GM11168 (cell line): ENCODE measurements at regions not wholly inside any gene's neighbourhood (a gene's known extent, or its start where the extent isn't known, plus 50 kb on each side); places are given as distances from the start of the nearest gene placed in this dataset.

ENCODE experiments used
- in situ Hi-C: fragments of 300-500 bp; cut with MboI; formaldehyde crosslinking; loops from one replicate; pipeline ENCODE4 v1.12.0; 2022; ENCODE audit warnings: low sequenced_read_pairs; ENCODE audit not compliant: unreplicated experiment

DNA sequence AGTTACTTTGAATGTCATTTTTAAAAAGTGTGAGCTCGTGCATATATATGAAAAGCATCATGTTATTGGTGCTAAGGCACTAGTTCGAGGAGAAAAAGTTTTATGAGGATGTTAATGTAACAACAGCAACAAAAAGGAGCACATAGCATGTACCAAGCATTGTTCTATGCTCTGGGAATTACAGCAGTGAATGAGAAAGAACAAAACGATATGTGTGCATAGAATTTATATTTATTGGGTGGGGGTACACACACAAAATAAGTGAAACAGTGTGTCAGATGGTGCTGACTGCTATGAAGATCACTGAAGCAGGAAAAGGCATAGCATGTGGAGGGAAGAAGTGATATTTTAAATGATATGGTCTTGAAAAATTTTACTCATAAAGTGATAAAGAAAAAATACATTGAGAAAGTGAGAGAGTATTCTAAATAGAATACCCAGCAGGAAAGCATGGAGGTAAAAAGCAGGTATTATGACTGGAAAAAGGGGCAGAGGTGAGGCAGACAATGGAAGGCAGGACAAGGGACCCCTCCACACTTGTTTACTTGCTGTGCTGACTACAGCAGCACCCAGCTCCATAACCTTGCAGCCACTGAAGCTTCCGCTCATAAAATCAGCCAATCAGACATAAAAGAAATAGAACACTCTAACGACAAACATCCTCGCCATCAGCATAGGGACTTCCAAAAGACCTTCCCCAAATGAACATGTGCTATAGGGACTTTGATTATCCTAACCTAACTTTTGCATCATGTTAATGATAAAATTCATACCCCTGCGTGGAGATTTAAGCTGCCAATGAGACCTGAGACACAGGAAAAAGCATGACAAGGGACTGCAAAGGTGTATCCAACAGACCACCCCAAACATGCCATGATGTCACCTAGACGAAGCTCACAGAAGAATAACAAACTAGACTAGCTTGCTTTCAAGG is 119.9 kb downstream of the HFE start:
- in situ Hi-C loops: loop anchor here (25.0 kb wide), 1 partner anchor 930 kb away; a partner anchor contains a TSS

- in situ Hi-C loops: loop anchor here (25.0 kb wide), 1 partner anchor 925 kb away; a partner anchor contains a TSS
These were observed 124.7 kb downstream of the HFE start for GRCh38 chr6:26211963-26212362.

DNA sequence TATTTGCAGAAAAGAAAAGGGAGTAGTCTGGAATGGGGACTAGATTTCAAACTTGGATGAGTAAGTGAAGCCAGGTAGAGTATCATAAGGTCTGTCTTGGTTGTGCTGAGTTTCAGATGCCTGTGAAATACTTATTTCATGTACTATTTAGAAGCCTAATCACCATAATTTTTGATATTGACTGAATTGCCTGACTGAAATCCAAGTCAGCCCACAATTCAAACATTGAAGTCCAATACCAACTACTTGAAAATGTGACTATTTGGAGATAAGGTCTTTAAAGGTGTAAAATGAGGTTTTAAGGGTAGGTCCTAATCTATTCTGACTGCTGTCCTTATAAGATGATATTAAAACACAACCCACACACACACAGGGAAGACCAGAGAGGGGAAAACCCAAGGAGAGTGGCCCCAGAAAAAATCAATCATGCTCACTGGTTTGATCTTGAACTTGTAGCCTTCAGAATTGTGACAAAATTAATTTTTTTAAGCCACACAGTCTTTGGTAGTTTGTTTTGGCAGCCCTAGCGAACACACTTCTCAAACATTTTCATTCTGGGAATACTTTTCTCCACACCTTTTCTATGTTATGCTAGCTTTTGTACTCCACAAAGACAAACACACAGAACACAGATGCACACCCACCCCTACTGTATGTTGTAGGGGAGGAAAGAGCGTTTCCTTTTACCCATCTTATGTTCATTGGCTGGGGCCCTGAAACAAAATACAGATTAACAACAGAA is 126.3 kb downstream of the HFE start:
- in situ Hi-C loops: loop anchor here (25.0 kb wide), 1 partner anchor 924 kb away; a partner anchor contains a TSS

GRCh38 chr6:26214803-26215584 is 127.8 kb downstream of the HFE start:
- in situ Hi-C loops: loop anchor here (25.0 kb wide), 1 partner anchor 922 kb away; a partner anchor contains a TSS

DNA sequence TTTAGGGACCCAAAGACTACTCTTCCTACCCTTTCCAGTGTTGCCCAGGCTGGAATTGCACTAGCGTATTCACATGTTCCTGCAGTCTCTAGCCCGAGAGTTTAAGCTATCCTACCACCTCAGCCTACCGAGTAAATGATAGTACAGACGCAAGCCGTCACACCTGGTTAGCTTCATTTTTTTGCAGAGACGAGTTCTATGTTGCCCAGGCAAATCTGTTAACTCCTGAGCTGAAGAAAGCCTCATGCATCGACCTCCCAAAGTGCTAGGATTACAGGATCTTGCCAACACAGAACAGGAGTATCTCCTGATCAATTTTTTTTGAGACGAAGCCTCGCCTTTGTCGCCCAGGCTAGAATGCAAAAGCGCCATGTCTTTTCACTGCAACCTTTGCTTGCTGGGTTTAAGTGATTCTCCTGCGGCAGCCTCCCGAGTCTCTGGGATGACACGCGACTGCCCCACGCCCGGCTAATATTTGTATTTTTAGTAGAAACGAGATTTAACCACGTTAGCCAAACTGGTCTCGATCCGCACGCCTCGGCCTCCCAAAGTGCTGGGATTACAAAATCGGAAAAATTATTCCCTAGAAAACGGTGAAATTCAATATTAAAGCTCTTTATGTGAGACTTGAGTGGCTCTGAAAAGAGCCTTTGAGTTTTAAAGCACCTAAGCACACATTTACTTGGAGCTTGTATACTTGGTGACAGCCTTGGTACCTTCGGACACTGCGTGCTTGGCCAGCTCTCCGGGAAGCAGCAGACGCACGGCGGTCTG is 128.5 kb downstream of the HFE start:
- in situ Hi-C loops: loop anchor here (25.0 kb wide), 1 partner anchor 922 kb away; a partner anchor contains a TSS

GRCh38 chr6:26216359-26216885 is 129.2 kb downstream of the HFE start:
- in situ Hi-C loops: loop anchor here (25.0 kb wide), 1 partner anchor 921 kb away; a partner anchor contains a TSS

GRCh38 chr6:26216886-26217713 is 129.9 kb downstream of the HFE start:
- in situ Hi-C loops: loop anchor here (25.0 kb wide), 1 partner anchor 920 kb away; a partner anchor contains a TSS

GRCh38 chr6:26217714-26218075 is 130.5 kb downstream of the HFE start:
- in situ Hi-C loops: loop anchor here (25.0 kb wide), 1 partner anchor 920 kb away; a partner anchor contains a TSS

DNA sequence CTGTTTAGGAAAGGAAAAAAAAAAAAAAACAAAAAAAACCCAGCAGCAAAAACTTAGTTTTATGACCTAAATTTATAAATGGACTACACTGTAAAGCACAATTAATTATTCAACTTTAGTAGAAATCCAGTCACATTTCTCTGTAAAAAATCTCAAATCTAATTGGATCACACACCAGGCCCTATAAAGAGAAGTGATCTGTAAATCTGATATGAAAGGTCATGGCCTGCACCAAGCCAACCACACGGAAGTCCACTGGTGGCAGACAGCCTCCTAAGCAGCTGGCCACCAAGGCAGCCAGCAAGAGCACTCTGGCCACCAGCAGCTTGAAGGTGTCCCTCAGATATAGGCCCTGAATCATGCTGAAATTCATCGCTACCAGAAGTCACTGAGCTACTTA is 131.6 kb downstream of the HFE start:
- in situ Hi-C loops: loop anchor here (25.0 kb wide), 1 partner anchor 918 kb away; a partner anchor contains a TSS

DNA sequence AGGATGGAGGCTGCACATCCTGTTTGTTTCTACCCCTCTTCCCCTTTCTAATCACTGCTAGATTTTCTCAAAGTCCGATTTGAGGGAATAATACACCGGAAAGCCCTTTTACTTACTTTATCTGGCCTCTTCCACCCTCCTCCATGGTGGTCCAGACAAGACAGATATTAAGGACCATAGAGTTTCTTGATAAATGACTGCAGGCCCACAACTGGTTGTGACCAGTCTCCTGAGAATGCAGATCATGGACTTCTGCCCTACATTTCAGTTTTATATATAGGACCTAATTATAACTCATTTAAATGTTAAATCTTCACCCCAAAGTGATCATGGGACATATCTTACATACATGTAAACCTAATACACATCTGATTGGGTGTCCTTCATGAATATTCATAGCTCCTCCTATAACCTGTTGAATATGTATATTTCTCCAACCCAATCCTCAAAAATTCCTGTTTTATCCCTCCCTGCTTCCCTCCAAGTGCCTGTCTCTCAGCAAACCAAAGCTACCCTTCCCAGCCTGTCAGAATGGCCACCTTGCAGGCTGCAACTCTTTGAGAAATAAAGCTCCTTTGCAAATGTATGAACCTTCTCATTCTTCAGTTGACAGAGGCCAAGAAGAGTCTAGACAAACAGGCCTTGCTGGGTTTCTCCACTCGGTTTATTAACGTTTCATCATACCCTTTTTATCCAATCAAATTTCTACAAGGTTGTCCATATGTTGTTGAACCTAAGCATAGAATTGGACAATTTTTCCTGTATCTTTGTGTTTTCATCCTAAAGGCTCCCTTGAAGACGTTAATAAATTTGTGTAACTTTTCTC is 133.1 kb downstream of the HFE start:
- in situ Hi-C loops: loop anchor here (25.0 kb wide), 1 partner anchor 917 kb away; a partner anchor contains a TSS

GRCh38 chr6:26221186-26221585 is 134.0 kb downstream of the HFE start:
- in situ Hi-C loops: loop anchor here (25.0 kb wide), 1 partner anchor 916 kb away; a partner anchor contains a TSS

DNA sequence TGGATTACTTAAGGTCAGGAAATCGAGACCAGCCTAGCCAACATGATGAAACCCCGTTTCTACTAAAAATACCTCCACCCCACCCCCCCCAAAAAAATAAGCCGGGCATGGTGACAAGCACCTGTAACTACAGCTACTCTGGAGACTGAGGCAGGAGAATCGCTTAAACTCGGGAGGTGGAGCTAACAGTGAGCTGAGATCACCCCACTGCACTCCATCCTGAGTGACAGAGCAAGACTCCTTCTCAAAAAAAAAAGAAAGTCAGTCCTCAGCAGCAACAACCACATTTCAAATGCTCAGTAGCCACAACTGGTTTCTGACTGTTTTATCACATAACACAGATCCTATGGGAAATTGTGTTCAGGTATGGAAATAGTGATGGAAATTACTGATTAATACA is 135.3 kb downstream of the HFE start:
- in situ Hi-C loops: loop anchor here (25.0 kb wide), 1 partner anchor 915 kb away; a partner anchor contains a TSS

DNA sequence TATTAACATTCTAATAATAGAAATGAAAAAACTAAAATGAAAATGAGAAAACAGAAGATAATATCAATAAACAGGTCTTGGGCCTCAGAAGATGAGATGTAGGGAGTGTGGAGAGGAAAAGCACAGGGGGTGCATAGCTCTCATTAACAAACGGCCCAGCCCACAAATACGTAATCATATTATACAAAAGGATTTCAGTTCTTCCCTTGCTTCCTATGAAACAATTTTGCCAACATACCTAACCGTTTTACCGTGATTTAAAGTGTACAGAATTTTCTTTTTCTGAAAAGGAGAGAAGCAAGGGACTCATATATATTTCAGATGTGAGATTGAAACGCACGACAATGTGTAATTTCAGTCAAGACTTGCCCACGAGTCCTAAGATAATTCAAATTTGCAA is 136.0 kb downstream of the HFE start:
- in situ Hi-C loops: loop anchor here (25.0 kb wide), 1 partner anchor 914 kb away; a partner anchor contains a TSS

- in situ Hi-C loops: loop anchor here (25.0 kb wide), 1 partner anchor 913 kb away; a partner anchor contains a TSS
These were observed 136.7 kb downstream of the HFE start for GRCh38 chr6:26223650-26224546.

- in situ Hi-C loops: loop anchor here (25.0 kb wide), 1 partner anchor 913 kb away; a partner anchor contains a TSS
These were observed 137.3 kb downstream of the HFE start for GRCh38 chr6:26224547-26224912.
